Testis (tissue), 2 donors: ENCODE measurements at regions not wholly inside any gene's neighbourhood (a gene's known extent, or its start where the extent isn't known, plus 50 kb on each side); places are given as distances from the start of the nearest gene placed in this dataset.

ENCODE experiments used
- DNase-seq: peaks from one replicate; pipeline ENCODE4 v3.0.0-alpha.2; 2019
- H3K27ac ChIP-seq, 2 donors: fragments of 200-600 bp; sonication (generic); one replicate each; pipeline ENCODE4 v1.5.1; 2019
- H3K27me3 ChIP-seq: fragments of 200-600 bp; sonication (generic); one replicate; pipeline ENCODE4 v1.5.1; 2019
- H3K36me3 ChIP-seq: fragments of 200-600 bp; sonication (generic); one replicate; pipeline ENCODE4 v1.5.1; 2017; ENCODE audit warnings: low read depth; ENCODE audit errors: missing control alignments
- H3K4me1 ChIP-seq: fragments of 200-600 bp; sonication (generic); one replicate; pipeline ENCODE4 v1.5.1; 2019
- H3K4me3 ChIP-seq, 2 donors: fragments of 200-600 bp; sonication (generic); one replicate each; pipeline ENCODE4 v1.5.1; 2017 to 2019
- H3K9me3 ChIP-seq: fragments of 200-600 bp; sonication (generic); one replicate; pipeline ENCODE4 v1.5.1; 2017
- CTCF ChIP-seq, 3 experiments: fragments of 450-650 bp in 2 of 3; fragments of 200-600 bp in 1 of 3; sonication (generic) in 1 of 3; IDR thresholded peaks; one replicate each; pipeline ENCODE4 v1.5.1; 2016 to 2019; ENCODE audit warnings: antibody characterized with exemption in 3 of 3, mild to moderate bottlenecking in 2 of 3, moderate library complexity in 1 of 3
- POLR2A ChIP-seq: fragments of 450-650 bp; IDR thresholded peaks from one replicate; pipeline ENCODE4 v1.6.1; 2017; ENCODE audit warnings: antibody characterized with exemption, mild to moderate bottlenecking, moderate library complexity
- WGBS, 2 donors: methylation state at CpG; one replicate each; pipeline ENCODE4 v1.1.5; 2018; 5-methylcytosine and 5-hydroxymethylcytosine counted together
- intact Hi-C: fragments of 100-400 bp; cut with DNase I; formaldehyde crosslinking; loops from one replicate; pipeline ENCODE4 v1.15.1; 2023; ENCODE audit warnings: low total_unique reads

GRCh38 chr20:48058611-48059559 is 273.6 kb upstream of the SULF2 start:
- Histone ChIP-seq H3K36me3 (no peaks in the 10 kb centered on the region), H3K4me1 (no peaks in the 10 kb centered on the region), H3K4me3 (no peak overlapping the region), H3K9me3 (no peaks in the 10 kb centered on the region), H3K27me3 (no peaks in the 10 kb centered on the region), H3K27ac (no peak overlapping the region)
- TF ChIP-seq POLR2A (no peak), CTCF (IDR thresholded peaks at IDR 0.05) (no peak)
- WGBS, 2 donors = 93 to 96% methylated on average over 10 to 31 of the region's 31 CpGs
- intact Hi-C loops = no loop called here
- DNase-seq = no peak

- intact Hi-C loops = no loop called here
- Histone ChIP-seq H3K36me3 (no peaks in the 10 kb centered on the region), H3K9me3 (no peaks in the 10 kb centered on the region), H3K4me3 (no peak overlapping the region), H3K4me1 (no peaks in the 10 kb centered on the region), H3K27me3 (no peaks in the 10 kb centered on the region), H3K27ac (no peak overlapping the region)
- no peak for TF ChIP-seq CTCF (IDR thresholded peaks at IDR 0.05)
- 80 to 95% methylated on average over 1 of the region's 1 CpG for WGBS, 2 donors
- no peak for DNase-seq
These were observed 272.5 kb upstream of the SULF2 start for GRCh38 chr20:48057739-48058138.

GRCh38 chr20:48057251-48057650 is 272.0 kb upstream of the SULF2 start:
- Histone ChIP-seq H3K4me1 (no peaks in the 10 kb centered on the region), H3K36me3 (no peaks in the 10 kb centered on the region), H3K27ac (no peak overlapping the region), H3K9me3 (no peaks in the 10 kb centered on the region), H3K4me3 (no peak overlapping the region), H3K27me3 (no peaks in the 10 kb centered on the region)
- DNase-seq = no peak
- intact Hi-C loops = no loop called here
- WGBS, 2 donors = 76 to 77% methylated on average over 6 of the region's 6 CpGs
- no peak for TF ChIP-seq POLR2A
- no peak for TF ChIP-seq CTCF (IDR thresholded peaks at IDR 0.05)

GRCh38 chr20:48056218-48056617 is 270.9 kb upstream of the SULF2 start:
- no peaks in the 10 kb centered on the region for H3K36me3 ChIP-seq
- H3K4me3 ChIP-seq = no peak overlapping the region
- intact Hi-C loops = no loop called here
- H3K9me3 ChIP-seq = no peaks in the 10 kb centered on the region
- no peaks in the 10 kb centered on the region for H3K27me3 ChIP-seq
- TF ChIP-seq POLR2A (no peak), CTCF (IDR thresholded peaks at IDR 0.05) (no peak)
- no peak for DNase-seq
- H3K27ac ChIP-seq = no peak overlapping the region
- 88 to 90% methylated on average over 2 of the region's 2 CpGs for WGBS, 2 donors
- peaks cover 3% of the 10 kb centered on the region for H3K4me1 ChIP-seq

- TF ChIP-seq CTCF (IDR thresholded peaks at IDR 0.05) (no peak), POLR2A (no peak)
- WGBS, 2 donors = 53 to 63% methylated on average over 7 of the region's 7 CpGs
These were observed 268.8 kb upstream of the SULF2 start for GRCh38 chr20:48054051-48054450.

More at GRCh38 chr20:48054051-48054450, 268.8 kb upstream of the SULF2 start:
- peaks cover 9% of the 10 kb centered on the region for H3K4me1 ChIP-seq
- no peaks in the 10 kb centered on the region for H3K27me3 ChIP-seq
- no peak for DNase-seq
- intact Hi-C loops = no loop called here
- H3K9me3 ChIP-seq = no peaks in the 10 kb centered on the region
- no peak overlapping the region for H3K27ac ChIP-seq
- no peaks in the 10 kb centered on the region for H3K36me3 ChIP-seq
- H3K4me3 ChIP-seq = no peak overlapping the region
